ENCODE measurements at regions not wholly inside any gene's neighbourhood (a gene's known extent, or its start where the extent isn't known, plus 50 kb on each side); places are given as distances from the start of the nearest gene placed in this dataset.
A peak's percentile ranks its signal among the peaks of the same experiment; 100 is the strongest.
"Not testable (repeated sequence)": the region's sequence is repeated elsewhere in the genome, so short reads cannot be mapped to it uniquely, and the experiment has no call there.

DNA sequence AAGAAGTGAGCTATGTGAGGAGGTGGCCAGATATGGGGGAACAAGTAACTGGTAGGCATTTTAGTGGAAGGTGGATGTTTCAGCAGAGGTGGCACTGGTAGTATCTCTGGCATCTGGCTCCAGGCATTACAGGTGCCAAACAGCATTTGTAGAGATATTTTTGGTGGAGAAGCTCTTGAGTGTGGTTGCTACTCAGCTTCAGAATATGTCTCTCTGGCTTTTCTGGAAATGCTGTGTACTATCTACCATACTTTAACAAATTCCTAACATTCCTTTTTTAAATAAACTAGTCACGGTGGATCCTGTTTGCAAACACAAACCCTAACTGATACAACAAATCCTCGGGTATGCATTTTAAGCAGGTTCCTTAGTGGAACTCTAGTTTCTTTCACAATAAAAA is 128.0 kb downstream of the BARX2 start:
- intact Hi-C loops (cut with DNase I): no loop called here
- no peak for DNase-seq
- ATAC-seq (ENCODE audit: poor library complexity): no peak

DNA sequence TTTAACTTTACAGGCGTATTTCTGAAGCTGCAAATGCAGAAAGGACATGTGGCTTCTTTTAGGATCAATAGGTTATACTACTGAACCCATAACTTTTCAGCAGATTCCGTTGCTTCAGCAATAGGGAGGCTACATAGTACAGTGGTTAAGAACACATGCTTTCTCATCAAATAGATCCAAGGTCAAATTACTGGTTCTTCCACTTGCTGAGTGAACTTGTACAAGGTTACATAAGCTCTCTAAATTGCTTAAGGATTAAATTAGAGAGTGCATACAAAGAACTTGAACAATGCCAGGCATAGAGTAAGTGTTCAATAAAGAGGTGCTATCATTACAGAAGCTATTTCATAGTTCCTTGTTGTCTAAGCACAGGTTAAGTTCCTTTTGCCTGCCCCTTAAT is 129.6 kb downstream of the BARX2 start:
- intact Hi-C loops (cut with DNase I): no loop called here
- ATAC-seq (ENCODE audit: poor library complexity): no peak
- DNase-seq: no peak

DNA sequence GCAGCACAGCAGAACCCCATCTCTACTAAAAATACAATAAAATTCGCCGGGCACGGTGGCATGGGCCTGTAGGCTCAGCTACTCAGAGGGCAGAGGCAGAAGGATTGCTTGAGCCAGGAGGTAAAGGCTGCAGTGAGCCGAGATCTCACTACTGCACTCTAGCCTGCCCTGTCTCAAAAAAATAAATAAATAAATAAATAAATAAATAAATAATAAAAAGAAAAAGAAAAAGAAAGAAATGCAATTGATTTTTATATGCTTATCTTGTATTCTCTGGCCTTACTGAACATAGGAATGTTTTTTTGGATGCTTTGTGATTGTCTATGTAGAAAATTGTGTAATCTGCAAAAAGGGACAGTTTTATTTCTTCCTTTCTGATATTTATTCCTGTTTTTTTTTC is 132.5 kb downstream of the BARX2 start:
- intact Hi-C loops (cut with DNase I): no loop called here
- ATAC-seq (ENCODE audit: poor library complexity): no peak

DNA sequence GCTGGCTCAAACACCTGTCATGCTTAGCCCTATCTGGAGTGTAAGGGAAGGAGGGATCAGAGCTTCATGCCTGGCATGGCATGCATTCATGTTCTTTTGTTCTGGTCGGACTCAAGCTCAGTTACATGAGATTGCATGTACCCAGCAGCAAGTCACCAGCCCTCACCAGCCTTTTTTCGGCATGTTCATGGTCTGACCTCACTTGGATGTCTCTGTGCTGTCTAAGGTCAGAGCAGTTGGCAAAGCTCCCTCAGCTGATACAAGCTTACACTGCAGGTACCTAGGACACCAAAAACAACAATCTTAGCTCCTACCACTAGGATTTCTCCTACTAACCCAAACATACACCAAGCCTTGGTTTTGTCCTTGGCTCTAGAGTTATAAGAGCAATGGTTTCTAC is 152.6 kb downstream of the BARX2 start:
- intact Hi-C loops (cut with DNase I): no loop called here
- ATAC-seq (ENCODE audit: poor library complexity): no peak
- no peak for DNase-seq

More for the DNA sequence above, 132.5 kb downstream of the BARX2 start:
- no peak for DNase-seq

DNA sequence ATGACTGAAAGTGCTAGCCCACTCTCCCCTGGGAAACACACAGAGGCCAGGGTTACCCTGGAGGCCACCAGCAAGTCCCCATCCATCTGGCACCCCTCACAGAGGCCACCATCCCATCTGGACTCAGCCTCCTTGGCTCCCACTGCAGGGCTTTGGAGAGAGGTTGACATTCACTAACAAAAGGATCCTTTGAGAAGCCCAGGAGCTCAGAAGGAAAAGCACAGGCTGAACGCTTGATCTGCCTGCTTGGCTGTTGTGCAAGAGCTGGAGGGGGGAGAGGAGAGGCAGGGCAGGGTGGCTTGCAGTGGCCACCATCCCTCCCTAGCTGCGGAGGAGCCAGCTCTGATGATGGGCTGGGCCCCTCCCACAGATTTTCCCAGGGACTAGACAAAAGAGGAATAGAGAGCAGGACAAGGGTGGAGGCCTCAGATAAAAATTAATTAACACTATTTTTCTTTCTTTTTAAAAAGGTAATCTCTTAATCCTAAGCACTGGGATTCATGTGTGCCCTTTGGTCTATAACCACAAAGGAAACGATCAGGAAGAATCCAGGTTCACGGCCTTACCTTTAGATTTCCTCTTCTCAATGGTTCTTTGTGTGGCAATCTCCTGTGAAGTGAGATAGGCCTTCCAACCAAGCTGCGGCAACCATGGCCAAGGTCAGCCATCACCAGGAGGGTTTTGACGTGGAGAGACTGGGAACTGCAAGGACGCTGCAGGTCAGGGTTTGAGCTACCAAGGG is 154.7 kb downstream of the BARX2 start:
- DNase-seq (no peak), ATAC-seq (ENCODE audit: poor library complexity) (no peak)
- intact Hi-C loops (cut with DNase I): no loop called here

DNA sequence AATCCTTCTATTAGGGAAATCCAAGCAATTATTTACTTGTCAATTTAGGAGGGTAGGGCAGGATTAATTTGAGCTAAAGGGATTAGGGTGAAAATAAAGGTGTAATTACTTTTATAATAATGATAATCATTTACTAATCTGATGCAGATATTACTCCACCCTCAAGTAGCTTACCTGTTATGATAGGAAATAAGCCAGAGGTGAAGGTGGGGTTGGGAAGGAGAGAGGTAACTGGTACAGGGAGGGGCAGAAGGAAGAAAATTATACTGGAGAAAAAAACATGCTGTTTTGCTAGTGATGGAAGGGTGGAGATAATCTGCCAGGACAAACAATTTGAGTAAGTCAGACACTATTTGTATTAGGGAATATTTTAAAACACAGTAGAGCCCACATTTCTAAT is 157.7 kb downstream of the BARX2 start:
- DNase-seq: no peak
- intact Hi-C loops (cut with DNase I): no loop called here
- no peak for ATAC-seq (ENCODE audit: poor library complexity)

DNA sequence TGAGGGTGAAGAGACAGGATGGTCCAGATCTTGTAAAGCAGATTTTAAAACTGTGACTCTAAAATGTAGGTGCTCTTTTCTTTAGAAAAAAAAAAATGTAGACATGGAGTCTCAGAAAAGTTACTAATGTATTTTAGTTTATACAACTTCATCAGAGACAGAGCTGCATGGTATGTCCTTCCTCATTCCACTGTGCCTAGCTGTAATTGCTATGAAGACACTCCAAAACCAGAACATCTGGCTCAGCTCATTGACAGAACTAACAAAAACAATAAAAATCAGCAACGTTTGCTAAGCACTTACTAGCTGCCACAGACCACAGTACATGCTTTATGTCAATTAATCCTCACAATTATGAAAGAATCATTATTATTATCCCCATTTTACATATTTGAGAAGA is 160.7 kb downstream of the BARX2 start:
- intact Hi-C loops (cut with DNase I): no loop called here
- ATAC-seq (ENCODE audit: poor library complexity) (no peak), DNase-seq (no peak)

DNA sequence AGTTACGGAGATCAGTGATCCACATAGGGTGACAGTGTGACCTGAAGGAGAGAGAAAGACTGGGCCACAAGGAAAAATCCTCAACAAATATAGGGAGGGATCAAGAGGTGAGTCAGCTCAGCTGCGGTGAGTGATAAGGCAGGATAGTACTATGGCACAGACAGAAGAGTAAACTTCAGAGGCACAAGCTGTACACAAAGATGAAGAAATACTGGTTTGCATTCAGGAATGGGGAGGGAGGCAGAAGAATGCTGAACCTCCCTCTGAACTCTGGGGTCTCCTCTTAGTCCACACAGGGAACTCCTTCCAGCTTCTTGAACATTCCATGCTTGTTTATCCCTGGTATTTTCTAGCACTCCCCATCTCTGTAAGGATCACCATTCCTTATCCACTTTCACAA is 162.7 kb downstream of the BARX2 start:
- no peak for DNase-seq
- intact Hi-C loops (cut with DNase I): no loop called here
- ATAC-seq (ENCODE audit: poor library complexity): no peak

DNA sequence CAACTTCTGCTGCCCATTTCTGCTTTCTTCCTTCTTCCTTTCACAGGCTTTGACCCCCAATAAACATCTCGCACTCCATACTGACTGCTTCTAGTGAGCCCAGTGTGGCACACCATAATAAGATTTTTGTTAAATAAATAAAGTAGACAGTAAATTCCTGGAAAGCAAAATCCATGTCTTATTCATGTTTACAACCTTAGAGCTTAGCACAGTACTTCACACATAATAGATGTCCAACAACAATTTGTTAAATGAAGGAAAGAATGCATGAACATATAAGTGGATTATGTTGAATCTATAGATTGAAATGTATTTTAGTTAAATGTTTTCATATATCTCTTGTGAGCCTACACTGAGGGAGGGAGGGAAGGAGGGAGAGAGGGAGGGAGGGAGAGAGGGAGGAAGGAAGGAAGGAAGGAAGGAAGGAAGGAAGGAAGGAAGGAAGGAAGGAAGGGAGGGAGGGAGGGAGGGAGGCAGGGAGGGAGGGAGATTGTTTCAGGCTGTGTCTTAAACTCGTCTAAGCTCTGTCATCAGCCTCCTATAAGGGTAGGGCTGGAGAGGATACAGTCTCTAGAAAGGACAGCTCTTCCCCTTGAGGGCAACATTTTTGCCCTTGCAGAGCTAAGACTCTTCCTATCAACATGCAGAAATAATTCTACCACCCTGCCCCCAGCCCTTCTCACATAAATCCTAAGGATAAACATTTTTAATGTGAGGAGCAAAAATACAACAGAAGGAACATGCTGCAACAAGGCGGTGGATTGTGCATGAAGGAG is 168.1 kb downstream of the BARX2 start:
- intact Hi-C loops (cut with DNase I): no loop called here
- no peak for ATAC-seq (ENCODE audit: poor library complexity)

DNA sequence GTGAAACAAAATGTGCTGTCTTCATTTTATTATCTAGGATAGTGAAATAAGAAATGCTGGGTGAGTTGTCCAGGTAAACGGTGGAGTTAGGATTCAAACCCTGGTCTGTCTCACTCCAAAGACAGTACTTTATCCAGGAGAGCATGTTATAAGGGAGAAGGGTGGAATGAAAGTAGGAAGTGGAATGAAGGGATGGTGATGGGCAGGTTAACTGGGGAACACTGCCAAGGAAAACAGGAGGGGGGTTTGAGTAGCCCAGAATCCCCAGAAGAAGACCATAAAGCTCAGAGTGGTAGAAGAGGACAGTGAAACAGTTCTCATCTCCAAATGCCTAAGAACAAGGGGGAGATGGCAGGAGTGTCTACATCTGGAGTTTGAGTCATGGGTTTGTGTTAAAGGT is 169.0 kb downstream of the BARX2 start:
- no peak for ATAC-seq (ENCODE audit: poor library complexity)
- intact Hi-C loops (cut with DNase I): no loop called here
- no peak for DNase-seq

More for the DNA sequence above, 168.1 kb downstream of the BARX2 start:
- no peak for DNase-seq

DNA sequence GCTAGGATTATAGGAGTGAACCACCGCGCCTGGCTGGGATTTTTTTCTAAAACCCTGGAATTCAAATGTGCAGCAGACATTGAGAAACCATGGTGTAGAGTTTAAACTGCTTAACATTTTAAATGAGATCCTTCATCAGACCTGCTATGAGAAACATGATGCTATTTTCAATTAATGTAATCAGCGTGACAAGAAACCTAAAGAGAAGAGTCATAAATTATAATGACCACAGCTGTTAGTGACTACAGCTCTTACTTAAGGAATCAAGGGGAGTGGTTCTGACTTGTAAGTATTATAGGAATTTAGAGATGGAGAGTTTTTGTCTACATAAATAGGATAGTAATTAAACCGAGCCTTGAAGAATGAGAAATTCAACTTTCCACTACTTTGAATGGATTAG is 170.6 kb downstream of the BARX2 start:
- ATAC-seq (ENCODE audit: poor library complexity): no peak
- intact Hi-C loops (cut with DNase I): no loop called here
- no peak for DNase-seq

DNA sequence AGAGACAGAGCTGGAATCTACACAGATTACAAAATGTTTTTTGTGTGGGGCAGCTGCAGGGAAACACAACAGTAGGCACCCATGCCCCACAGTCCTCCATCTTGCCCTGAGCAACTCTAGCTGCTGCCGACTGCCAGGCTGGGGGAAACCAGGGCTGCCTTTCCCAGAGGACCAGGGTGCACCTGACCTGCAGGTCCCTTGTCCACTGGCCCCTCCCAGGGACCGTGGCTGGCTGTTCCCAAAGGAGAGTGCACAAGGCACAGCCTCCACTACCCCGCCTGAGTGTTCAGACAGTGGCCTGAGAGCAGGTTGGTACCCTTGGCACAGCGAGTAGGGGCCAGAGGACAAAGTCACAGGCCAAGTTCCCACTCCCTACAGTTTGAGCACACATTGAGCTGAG is 181.8 kb downstream of the BARX2 start:
- no peak for ATAC-seq (ENCODE audit: poor library complexity)
- intact Hi-C loops (cut with DNase I): no loop called here
- no peak for DNase-seq

DNA sequence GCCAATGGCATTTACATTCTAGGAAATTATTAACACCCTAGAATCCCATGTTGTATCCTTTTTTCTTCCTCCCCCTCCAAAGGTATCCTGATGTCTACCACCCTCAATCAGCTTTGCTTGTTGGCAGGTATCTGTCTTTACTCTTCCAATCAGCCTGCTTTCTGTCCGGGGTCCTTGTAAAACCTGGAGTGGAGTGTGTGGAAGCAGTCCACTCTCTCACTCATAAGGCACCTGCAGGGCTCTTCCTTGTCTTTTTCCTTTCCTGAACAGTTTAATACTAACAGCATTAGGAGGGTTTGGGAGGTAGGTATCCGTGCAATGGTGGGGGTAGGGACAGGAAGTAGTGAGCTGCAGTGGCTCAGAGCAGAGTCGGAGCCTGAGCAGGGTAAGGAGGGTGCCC is 193.4 kb downstream of the BARX2 start:
- no peak for DNase-seq
- intact Hi-C loops (cut with DNase I): no loop called here
- no peak for ATAC-seq (ENCODE audit: poor library complexity)

DNA sequence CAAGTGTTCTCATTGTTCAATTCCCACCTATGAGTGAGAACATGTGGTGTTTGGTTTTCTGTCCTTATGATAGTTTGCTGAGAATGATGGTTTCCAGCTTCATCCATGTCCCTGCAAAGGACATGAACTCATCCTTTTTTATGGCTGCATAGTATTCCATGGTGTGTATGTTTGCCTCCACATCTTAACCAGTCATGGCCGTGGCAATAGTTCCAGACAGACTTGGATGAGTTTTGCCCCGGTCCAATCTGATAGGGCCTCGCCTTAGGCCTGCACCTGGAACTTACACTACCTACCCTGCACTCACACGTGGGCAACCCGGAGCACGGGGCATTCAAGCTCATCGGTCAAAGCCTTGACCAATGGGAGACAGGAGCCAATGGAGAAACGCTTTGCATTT is 197.0 kb downstream of the BARX2 start:
- ATAC-seq (ENCODE audit: poor library complexity); DNase-seq; intact Hi-C loops (cut with DNase I): not testable (repeated sequence)

DNA sequence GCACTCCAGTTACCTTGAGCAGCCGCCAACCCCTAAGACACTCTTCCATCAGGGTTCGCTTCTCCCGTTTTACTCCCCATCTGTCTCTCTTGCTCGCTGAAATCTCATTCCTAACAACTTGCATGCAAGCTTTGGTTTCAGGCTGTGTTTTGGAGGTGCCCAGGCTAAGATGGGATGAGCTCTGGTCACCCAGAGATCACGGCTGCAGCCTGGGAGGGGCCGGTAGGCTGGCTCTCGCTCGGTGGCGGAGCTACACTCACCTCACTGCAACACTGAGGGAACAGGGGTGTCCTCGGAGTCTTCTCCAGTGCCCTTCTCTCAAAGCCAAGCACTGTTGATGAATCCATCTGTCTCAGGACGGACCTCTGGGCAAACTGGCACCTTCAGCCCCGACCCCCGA is 197.5 kb downstream of the BARX2 start:
- ATAC-seq (ENCODE audit: poor library complexity) (no peak), DNase-seq (no peak)
- intact Hi-C loops (cut with DNase I): no loop called here

DNA sequence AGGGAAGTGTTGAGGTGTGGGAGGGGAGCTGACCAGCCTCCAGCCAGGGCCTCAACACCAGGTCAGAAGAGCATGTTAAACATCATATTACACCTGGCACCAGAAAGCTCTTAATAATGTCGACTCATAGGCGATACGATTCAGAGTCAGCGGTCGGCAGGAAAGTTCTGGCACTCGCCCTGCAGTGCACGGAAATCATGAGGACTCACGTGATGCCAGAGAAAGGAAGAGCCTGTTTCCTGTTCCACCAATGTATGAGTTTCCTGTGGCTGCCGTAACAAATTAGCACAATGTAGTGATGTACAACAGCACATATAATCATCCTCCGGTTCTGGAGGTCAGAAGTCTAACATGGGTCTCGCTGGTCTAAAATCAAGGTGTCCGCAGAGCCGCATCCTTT is 198.8 kb downstream of the BARX2 start:
- ATAC-seq (ENCODE audit: poor library complexity): no peak
- intact Hi-C loops (cut with DNase I): no loop called here
- no peak for DNase-seq

DNA sequence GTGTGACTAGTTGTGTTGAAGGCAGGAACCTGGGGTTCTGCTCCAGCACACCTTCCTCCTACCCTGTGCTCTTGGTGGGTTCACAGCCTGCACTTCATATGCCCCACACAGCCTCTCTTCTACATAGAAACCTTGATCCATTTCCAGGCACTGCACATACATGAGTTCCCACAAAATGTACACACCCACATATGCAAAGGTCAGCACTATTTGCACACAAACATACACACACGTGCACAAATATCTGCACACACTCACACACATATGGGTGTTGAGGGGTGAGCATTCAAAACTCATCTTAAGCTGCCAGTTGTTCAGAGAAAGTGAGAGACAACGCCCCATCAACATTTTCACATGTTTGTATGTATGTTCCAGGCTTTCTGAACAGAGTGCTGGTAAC is 201.0 kb downstream of the BARX2 start:
- intact Hi-C loops (cut with DNase I): no loop called here
- DNase-seq (no peak), ATAC-seq (ENCODE audit: poor library complexity) (no peak)

DNA sequence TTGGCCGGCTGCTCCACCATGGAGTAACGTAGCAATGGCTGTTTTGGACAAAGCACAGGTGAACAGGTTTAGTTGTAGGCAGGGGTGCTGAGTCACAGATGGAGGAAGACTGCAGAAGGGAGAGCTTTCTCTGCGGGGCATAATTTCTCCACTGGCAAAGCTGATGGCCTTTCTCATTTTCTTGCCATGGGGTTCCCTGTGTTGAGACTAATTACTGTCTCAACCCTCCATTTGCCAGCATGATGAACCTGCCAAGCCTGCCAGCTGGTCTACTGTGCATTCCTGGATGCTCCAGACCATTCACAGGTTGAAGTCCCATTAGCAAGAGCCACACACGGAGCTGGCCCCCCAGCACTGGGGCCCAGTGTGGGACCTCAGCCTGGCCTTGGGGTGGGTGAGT is 202.4 kb downstream of the BARX2 start:
- intact Hi-C loops (cut with DNase I): no loop called here
- ATAC-seq (ENCODE audit: poor library complexity) (no peak), DNase-seq (no peak)

DNA sequence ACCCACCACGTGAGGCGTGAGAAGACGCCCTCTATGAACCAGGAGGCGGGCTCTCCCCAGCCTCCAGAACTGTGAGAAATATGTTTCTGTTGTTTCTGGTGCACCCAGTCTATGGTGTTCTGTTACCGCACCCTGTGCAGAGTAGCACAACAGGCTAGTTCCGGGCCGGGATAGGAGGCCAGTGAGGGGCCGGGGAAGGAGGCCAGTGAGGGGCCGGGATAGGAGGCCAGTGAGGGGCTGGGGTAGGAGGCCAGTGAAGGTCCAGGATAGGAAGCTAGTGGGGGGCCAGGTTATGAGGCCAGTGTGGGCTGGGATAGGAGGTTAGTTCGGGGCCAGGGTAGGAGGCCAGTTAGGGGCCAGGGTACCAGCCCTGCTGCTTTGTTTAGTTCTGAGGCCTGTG is 204.6 kb downstream of the BARX2 start:
- intact Hi-C loops (cut with DNase I): no loop called here
- DNase-seq (no peak), ATAC-seq (ENCODE audit: poor library complexity) (peak; percentile 43)

DNA sequence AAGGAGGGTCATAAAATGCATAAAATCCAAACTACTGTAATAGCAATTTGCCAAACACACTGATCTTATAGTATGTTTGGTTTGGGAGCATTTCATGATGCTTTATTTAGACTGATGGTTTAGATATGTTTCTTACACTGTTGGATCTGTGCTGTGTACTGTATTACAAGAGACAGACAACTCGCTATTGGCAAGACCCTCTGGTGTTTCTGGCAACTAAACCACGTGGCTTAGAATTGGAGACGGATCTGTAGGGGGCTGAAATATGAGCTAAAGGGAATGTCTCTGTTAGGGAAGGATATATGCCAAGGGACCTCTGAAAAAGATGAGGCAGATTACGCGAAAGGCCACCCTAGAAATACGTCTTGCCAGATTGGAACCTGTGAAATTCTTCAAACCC is 208.7 kb downstream of the BARX2 start:
- intact Hi-C loops (cut with DNase I): no loop called here
- DNase-seq (no peak), ATAC-seq (ENCODE audit: poor library complexity) (no peak)
